Ovary (tissue), 7 donors: ENCODE measurements at regions not wholly inside any gene's neighbourhood (a gene's known extent, or its start where the extent isn't known, plus 50 kb on each side); places are given as distances from the start of the nearest gene placed in this dataset.

Experiments
- DNase-seq, 5 donors: peaks; one replicate each; pipeline ENCODE4 v3.0.0-alpha.2; 2019 to 2020
- H3K27ac ChIP-seq, 2 donors: fragments of 200-600 bp; one replicate each; pipeline versions ENCODE4 v1.5.1 to v1.8.0; 2019 to 2022
- H3K27me3 ChIP-seq: fragments of 200-600 bp; one replicate; pipeline ENCODE4 v1.8.0; 2022
- H3K36me3 ChIP-seq: fragments of 200-600 bp; sonication (generic); one replicate; pipeline ENCODE4 v1.5.1; 2019
- H3K4me1 ChIP-seq: one replicate; pipeline ENCODE4 v1.8.1; 2013; ENCODE audit warnings: mild to moderate bottlenecking, moderate library complexity; ENCODE audit not compliant: insufficient read depth
- H3K4me3 ChIP-seq: fragments of 200-600 bp; sonication (generic); one replicate; pipeline ENCODE4 v1.5.1; 2017
- H3K9me3 ChIP-seq, 2 donors: fragments of 200-600 bp in 1 of 2; sonication (generic) in 1 of 2; one replicate each; pipeline versions ENCODE4 v1.5.1 to v1.8.1; 2013 to 2019; ENCODE audit warnings: mild to moderate bottlenecking in 1 of 2, moderate library complexity in 1 of 2
- CTCF ChIP-seq, 3 donors: fragments of 450-650 bp in 2 of 3; fragments of 200-600 bp in 1 of 3; IDR thresholded peaks; one replicate each; pipeline versions ENCODE4 v1.5.1 to v1.8.0; 2016 to 2022; ENCODE audit warnings: antibody characterized with exemption in 3 of 3, mild to moderate bottlenecking in 1 of 3
- EP300 ChIP-seq: sonication (generic); formaldehyde crosslinking; IDR thresholded peaks from one replicate; pipeline ENCODE4 v1.6.1; 2017; ENCODE audit warnings: antibody characterized with exemption
- POLR2A ChIP-seq: fragments of 450-650 bp; IDR thresholded peaks from one replicate; pipeline ENCODE4 v1.6.1; 2017; ENCODE audit warnings: antibody characterized with exemption, mild to moderate bottlenecking, moderate library complexity
- WGBS, 3 donors: extraction: QIAGEN DNeasy Blood & Tissue Kit in 1 of 3; methylation state at CpG; one replicate each; pipeline versions ENCODE4 v1.1.5 to v1.1.7; 2013 to 2017; 5-methylcytosine and 5-hydroxymethylcytosine counted together
- intact Hi-C, 4 donors: fragments of 100-400 bp; cut with DNase I; formaldehyde crosslinking; loops; one replicate each; pipeline versions ENCODE4 v1.11.0 to v1.15.1; 2022 to 2023
- donor health status: DM: no; HTN: no; CAD: no; lungs with moderate emphysema.
- donor health status: DM: no; HTN: no; CAD: no.
- donor health status: Bipolar disorder and iron deficiency.
- donor health status: DM: no; HTN: no; CAD: no.
- donor health status: DM: yes; HTN: yes; CAD: no.

GRCh38 chr6:145486306-145486705 is 249.0 kb downstream of the EPM2A start:
- no peak for DNase-seq
- intact Hi-C loops, result no loop called here
- Histone ChIP-seq H3K36me3 (no peaks in the 10 kb centered on the region), H3K9me3 (no peaks in the 10 kb centered on the region), H3K4me1 (no peaks in the 10 kb centered on the region), H3K27me3 (no peaks in the 10 kb centered on the region), H3K4me3 (no peak overlapping the region), H3K27ac (no peak overlapping the region)
- no peak for TF ChIP-seq EP300
- TF ChIP-seq CTCF (IDR thresholded peaks at IDR 0.05), result no peak
- no peak for TF ChIP-seq POLR2A
- WGBS, 3 donors, result 42 to 63% (median 46%) methylated on average over 3 of the region's 3 CpGs

GRCh38 chr6:145489583-145489982 is 245.7 kb downstream of the EPM2A start:
- intact Hi-C loops, result no loop called here
- H3K4me3 ChIP-seq, result no peak overlapping the region
- H3K4me1 ChIP-seq, result no peaks in the 10 kb centered on the region
- TF ChIP-seq CTCF (IDR thresholded peaks at IDR 0.05) (no peak), POLR2A (no peak), EP300 (no peak)
- 75 to 85% (median 77%) methylated on average over 6 of the region's 6 CpGs for WGBS, 3 donors
- no peaks in the 10 kb centered on the region for H3K36me3 ChIP-seq
- no peak overlapping the region for H3K27ac ChIP-seq
- H3K9me3 ChIP-seq, result no peaks in the 10 kb centered on the region
- no peaks in the 10 kb centered on the region for H3K27me3 ChIP-seq
- DNase-seq, result no peak

- Histone ChIP-seq H3K4me1 (no peaks in the 10 kb centered on the region), H3K27ac (no peak overlapping the region), H3K27me3 (no peaks in the 10 kb centered on the region), H3K36me3 (no peaks in the 10 kb centered on the region), H3K4me3 (no peak overlapping the region), H3K9me3 (no peaks in the 10 kb centered on the region)
- intact Hi-C loops, result no loop called here
- 85 to 93% (median 89%) methylated on average over 3 of the region's 3 CpGs for WGBS, 3 donors
- no peak for DNase-seq
- no peak for TF ChIP-seq EP300
- TF ChIP-seq CTCF (IDR thresholded peaks at IDR 0.05), result no peak
- no peak for TF ChIP-seq POLR2A
Observed at GRCh38 chr6:145490068-145490467, 245.3 kb downstream of the EPM2A start.

GRCh38 chr6:145491126-145491525 is 244.2 kb downstream of the EPM2A start:
- WGBS, 3 donors, result 55 to 64% (median 56%) methylated on average over 8 of the region's 8 CpGs
- H3K9me3 ChIP-seq, result no peaks in the 10 kb centered on the region
- no peak overlapping the region for H3K4me3 ChIP-seq
- H3K27me3 ChIP-seq, result no peaks in the 10 kb centered on the region
- intact Hi-C loops, result no loop called here
- no peaks in the 10 kb centered on the region for H3K4me1 ChIP-seq
- H3K27ac ChIP-seq, result no peak overlapping the region
- TF ChIP-seq POLR2A (no peak), EP300 (no peak), CTCF (IDR thresholded peaks at IDR 0.05) (no peak)
- H3K36me3 ChIP-seq, result no peaks in the 10 kb centered on the region
- no peak for DNase-seq

- TF ChIP-seq CTCF (IDR thresholded peaks at IDR 0.05), result no peak
- no peak for TF ChIP-seq EP300
- no peak for TF ChIP-seq POLR2A
- DNase-seq, result no peak
- H3K27me3 ChIP-seq, result no peaks in the 10 kb centered on the region
- H3K27ac ChIP-seq, result no peak overlapping the region
- no peak overlapping the region for H3K4me3 ChIP-seq
- no peaks in the 10 kb centered on the region for H3K4me1 ChIP-seq
- intact Hi-C loops, result no loop called here
- H3K36me3 ChIP-seq, result no peaks in the 10 kb centered on the region
- 39 to 81% (median 80%) methylated on average over 2 of the region's 2 CpGs for WGBS, 3 donors
- peaks cover 0 to 6% of the 10 kb centered on the region in 2 donors for H3K9me3 ChIP-seq
Observed at GRCh38 chr6:145497006-145497405, 238.3 kb downstream of the EPM2A start.
